GM12878 (cell line): ENCODE measurements at regions not wholly inside any gene's neighbourhood (a gene's known extent, or its start where the extent isn't known, plus 50 kb on each side); places are given as distances from the start of the nearest gene placed in this dataset.

ENCODE experiments used
- ATAC-seq: fragments of 200-7000 bp; cut with Tn5 transposase; 3 replicates; pipeline ENCODE4 v1.9.1; 2020; ENCODE audit warnings: mild to moderate bottlenecking, moderate library complexity
- BruUV-seq: library from RNA; stranded (reverse); fragments of 400-500 nt; replicated peaks from 2 replicates; lab custom pipeline; 2021; lab: Mats Ljungman, UMichigan
- CTCF ChIA-PET: fragments of 300-600 bp; sonication (Branson Sonifier 250); formaldehyde crosslinking; extraction: SDS; loops from one replicate; lab custom pipeline; 2021; ENCODE audit warnings: inconsistent platforms; lab: Yijun Ruan, JAX
- POLR2A ChIA-PET: fragments of 350-600 bp; formaldehyde crosslinking; extraction: SDS; loops from one replicate; lab custom pipeline; 2021; ENCODE audit warnings: inconsistent platforms; lab: Charles Lee
- RAD21 ChIA-PET: fragments of 300-600 bp; sonication (Branson Sonifier 250); formaldehyde crosslinking; loops from one replicate; lab custom pipeline; 2023; ENCODE audit warnings: antibody characterized with exemption; ENCODE audit not compliant: unreplicated experiment; lab: Charles Lee
- SMC1A ChIA-PET: fragments of 300-600 bp; sonication (Branson Sonifier 250); formaldehyde crosslinking; loops from one replicate; lab custom pipeline; 2023; ENCODE audit not compliant: unreplicated experiment, uncharacterized antibody; lab: Charles Lee
- DNase-seq: peaks from one replicate; pipeline ENCODE4 v3.0.0-alpha.2; 2011; ENCODE audit warnings: low read depth, low spot score
- FAIRE-seq: peaks from 3 replicates; lab custom pipeline; 2011; peaks lifted over from hg19 to GRCh38; lab: Jason Lieb, UNC
- H2AFZ ChIP-seq: 2 replicates; pipeline ENCODE4 v1.6.0; 2011; ENCODE audit warnings: low read depth, low read length, control low read depth; ENCODE audit not compliant: control insufficient read depth
- H3K27ac ChIP-seq: 2 replicates; pipeline ENCODE4 v1.5.1; 2011; ENCODE audit warnings: control low read depth; ENCODE audit not compliant: control insufficient read depth, insufficient read depth
- H3K27me3 ChIP-seq, 2 experiments: replicated peaks in 1 of 2; 2 replicates each; pipeline versions ENCODE4 v1.6.0 to v1.6.1; 2011; ENCODE audit warnings: low read length in 1 of 2; ENCODE audit not compliant: control insufficient read depth in 2 of 2, insufficient read depth in 2 of 2
- H3K36me3 ChIP-seq, 2 experiments: 2 replicates each; pipeline ENCODE4 v1.5.1; 2011; ENCODE audit warnings: low read length in 1 of 2; ENCODE audit not compliant: control insufficient read depth in 2 of 2, insufficient read depth in 2 of 2
- H3K4me1 ChIP-seq: 2 replicates; pipeline ENCODE4 v1.6.1; 2011; ENCODE audit warnings: mild to moderate bottlenecking, low read length, moderate library complexity, mixed read lengths; ENCODE audit not compliant: control insufficient read depth, insufficient read depth
- H3K4me2 ChIP-seq: 2 replicates; pipeline ENCODE4 v1.6.0; 2011; ENCODE audit warnings: control low read depth; ENCODE audit not compliant: control insufficient read depth, insufficient read depth
- H3K4me3 ChIP-seq: fragments of 200-600 bp; sonication (generic); 2 replicates; pipeline ENCODE4 v1.5.1; 2016
- H3K79me2 ChIP-seq: 2 replicates; pipeline ENCODE4 v1.6.0; 2011; ENCODE audit warnings: low read length; ENCODE audit not compliant: control insufficient read depth, insufficient read depth
- H3K9ac ChIP-seq: 2 replicates; pipeline ENCODE4 v1.8.0; 2011; ENCODE audit warnings: low read length, control low read depth, mixed read lengths; ENCODE audit not compliant: control insufficient read depth, insufficient read depth
- H3K9me3 ChIP-seq: replicated peaks from 3 replicates; pipeline ENCODE4 v1.5.1; 2011; ENCODE audit warnings: mild to moderate bottlenecking, low read length; ENCODE audit not compliant: control insufficient read depth, insufficient read depth
- H4K20me1 ChIP-seq: 2 replicates; pipeline ENCODE4 v1.6.0; 2011; ENCODE audit not compliant: control insufficient read depth, insufficient read depth
- BMI1 ChIP-seq: fragments of 450-650 bp; IDR thresholded peaks from 2 replicates; pipeline ENCODE4 v1.6.1; 2016; ENCODE audit warnings: mild to moderate bottlenecking, moderate library complexity, borderline replicate concordance
- CBX5 ChIP-seq: sonication (generic); IDR thresholded peaks from 2 replicates; pipeline ENCODE4 v1.6.1; 2016; ENCODE audit warnings: low read depth, moderate library complexity, mild to moderate bottlenecking, inconsistent platforms
- CHD4 ChIP-seq: fragments of 200-600 bp; sonication (generic); IDR thresholded peaks from 2 replicates; pipeline ENCODE4 v1.6.1; 2016; ENCODE audit warnings: mild to moderate bottlenecking
- EP300 ChIP-seq, 2 experiments: fragments of 150-350 bp in 1 of 2; IDR thresholded peaks; 2 replicates each; pipeline ENCODE4 v1.6.1; 2011 to 2012; ENCODE audit warnings: low read depth in 2 of 2, low read length in 2 of 2, borderline replicate concordance in 1 of 2, improper control_type of control experiment in 1 of 2, inconsistent platforms in 1 of 2; ENCODE audit not compliant: control insufficient read depth in 1 of 2
- GATAD2B ChIP-seq: fragments of 450-650 bp; conservative IDR thresholded peaks from 2 replicates; pipeline ENCODE4 v1.6.1; 2017; ENCODE audit warnings: low read depth, mild to moderate bottlenecking, moderate library complexity
- MYC ChIP-seq: IDR thresholded peaks from 2 replicates; pipeline ENCODE4 v1.6.1; 2011; ENCODE audit warnings: mild to moderate bottlenecking, low read length, moderate library complexity, inconsistent platforms; ENCODE audit not compliant: insufficient read depth, insufficient replicate concordance, insufficient read length, severe bottlenecking
- NFIC ChIP-seq: IDR thresholded peaks from 2 replicates; pipeline ENCODE4 v1.6.1; 2012; ENCODE audit warnings: low read depth, mild to moderate bottlenecking, inconsistent platforms, low read length, moderate library complexity
- NR2C2 ChIP-seq: IDR thresholded peaks from 2 replicates; pipeline ENCODE4 v1.6.1; 2011; ENCODE audit warnings: borderline replicate concordance, low read depth; ENCODE audit not compliant: control insufficient read depth, insufficient read length
- NRF1 ChIP-seq: conservative IDR thresholded peaks from 2 replicates; pipeline ENCODE4 v1.6.1; 2011; ENCODE audit warnings: mild to moderate bottlenecking, low read depth, low read length, improper control_type of control experiment
- RAD51 ChIP-seq: fragments of 450-650 bp; IDR thresholded peaks from 2 replicates; pipeline ENCODE4 v1.6.1; 2016; ENCODE audit warnings: moderate library complexity, mild to moderate bottlenecking, inconsistent platforms
- SREBF2 ChIP-seq: IDR thresholded peaks from 2 replicates; pipeline ENCODE4 v1.6.1; 2012; ENCODE audit warnings: mild to moderate bottlenecking, low read length
- ZBTB33 ChIP-seq: fragments of 450-650 bp; IDR thresholded peaks from 2 replicates; pipeline ENCODE4 v1.6.1; 2017; ENCODE audit warnings: mild to moderate bottlenecking
- WGBS: methylation state at CpG from one replicate; pipeline ENCODE4 v1.1.6; 2016; ENCODE audit warnings: low lambda C conversion rate; ENCODE audit not compliant: insufficient replicate concordance, insufficient coverage; ENCODE audit errors: missing lambda C conversion rate; 5-methylcytosine and 5-hydroxymethylcytosine counted together
- in situ Hi-C: fragments of 300-500 bp; cut with MboI; formaldehyde crosslinking; loops from 9 replicates; pipeline ENCODE4 v1.14.3; 2018; ENCODE audit warnings: mixed read lengths
- intact Hi-C: fragments of 100-400 bp; cut with micrococcal nuclease; formaldehyde crosslinking; loops from one replicate; pipeline ENCODE4 v1.14.2; 2022; ENCODE audit not compliant: unreplicated experiment
- TF ChIP-seq, protein P1 (sequence below): fragments of 450-650 bp; IDR thresholded peaks from 2 replicates; pipeline ENCODE4 v1.6.1; 2017; ENCODE audit warnings: mild to moderate bottlenecking, low read depth, inconsistent platforms; ENCODE audit not compliant: poor library complexity, severe bottlenecking

GRCh38 chr13:73138276-73138637 lies 79.5 kb downstream of the KLF5 start:
- Histone ChIP-seq H3K36me3 (no peaks in the 10 kb centered on the region), H3K9me3 (no peaks in the 10 kb centered on the region), H3K27ac (no peak overlapping the region), H3K4me2 (no peak overlapping the region), H3K4me1 (no peaks in the 10 kb centered on the region), H2AFZ (no peak overlapping the region), H3K9ac (no peak overlapping the region), H3K27me3 (no peaks in the 10 kb centered on the region), H3K79me2 (no peaks in the 10 kb centered on the region), H3K4me3 (no peak overlapping the region), H4K20me1 (no peaks in the 10 kb centered on the region)
- BruUV-seq, result no TSS peak
- 63% methylated on average over 5 of the region's 5 CpGs for WGBS
- in situ Hi-C loops, result no loop called here
- SMC1A ChIA-PET, result no interaction called here
- intact Hi-C loops, result no loop called here
- CTCF ChIA-PET, result no interaction called here
- RAD21 ChIA-PET, result no interaction called here
- no peak for FAIRE-seq
- no peak for TF ChIP-seq CHD4
- TF ChIP-seq RAD51, result no peak
- TF ChIP-seq SREBF2, result no peak
- TF ChIP-seq CBX5, result no peak
- no peak for TF ChIP-seq NFIC
- TF ChIP-seq ZBTB33, result no peak
- no peak for TF ChIP-seq NRF1
- TF ChIP-seq NR2C2, result no peak
- no peak for TF ChIP-seq EP300 (IDR thresholded peaks at IDR 0.05; ENCODE audit: borderline replicate concordance in 1 of 2, control insufficient read depth in 1 of 2, low read depth in 2 of 2, low read length in 2 of 2)
- no peak for TF ChIP-seq BMI1
- TF ChIP-seq, protein P1, sequence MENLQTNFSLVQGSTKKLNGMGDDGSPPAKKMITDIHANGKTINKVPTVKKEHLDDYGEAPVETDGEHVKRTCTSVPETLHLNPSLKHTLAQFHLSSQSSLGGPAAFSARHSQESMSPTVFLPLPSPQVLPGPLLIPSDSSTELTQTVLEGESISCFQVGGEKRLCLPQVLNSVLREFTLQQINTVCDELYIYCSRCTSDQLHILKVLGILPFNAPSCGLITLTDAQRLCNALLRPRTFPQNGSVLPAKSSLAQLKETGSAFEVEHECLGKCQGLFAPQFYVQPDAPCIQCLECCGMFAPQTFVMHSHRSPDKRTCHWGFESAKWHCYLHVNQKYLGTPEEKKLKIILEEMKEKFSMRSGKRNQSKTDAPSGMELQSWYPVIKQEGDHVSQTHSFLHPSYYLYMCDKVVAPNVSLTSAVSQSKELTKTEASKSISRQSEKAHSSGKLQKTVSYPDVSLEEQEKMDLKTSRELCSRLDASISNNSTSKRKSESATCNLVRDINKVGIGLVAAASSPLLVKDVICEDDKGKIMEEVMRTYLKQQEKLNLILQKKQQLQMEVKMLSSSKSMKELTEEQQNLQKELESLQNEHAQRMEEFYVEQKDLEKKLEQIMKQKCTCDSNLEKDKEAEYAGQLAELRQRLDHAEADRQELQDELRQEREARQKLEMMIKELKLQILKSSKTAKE, result no peak
- TF ChIP-seq MYC, result no peak
- no peak for TF ChIP-seq GATAD2B
- no peak for DNase-seq
- POLR2A ChIA-PET, result no interaction called here
- no peak for ATAC-seq
